Activated T-helper 1 cell treated with anti-CD3 and anti-CD28 coated beads, Interleukin-2, amount 50 U/mL, for 16 hours (primary cell): ENCODE measurements at regions not wholly inside any gene's neighbourhood (a gene's known extent, or its start where the extent isn't known, plus 50 kb on each side); places are given as distances from the start of the nearest gene placed in this dataset.

ENCODE experiments used
- DNase-seq, 2 donors: peaks; one replicate each; pipeline ENCODE4 v3.0.0-alpha.2; 2020; ENCODE audit warnings: low read depth in 1 of 2, low spot score in 1 of 2

DNA sequence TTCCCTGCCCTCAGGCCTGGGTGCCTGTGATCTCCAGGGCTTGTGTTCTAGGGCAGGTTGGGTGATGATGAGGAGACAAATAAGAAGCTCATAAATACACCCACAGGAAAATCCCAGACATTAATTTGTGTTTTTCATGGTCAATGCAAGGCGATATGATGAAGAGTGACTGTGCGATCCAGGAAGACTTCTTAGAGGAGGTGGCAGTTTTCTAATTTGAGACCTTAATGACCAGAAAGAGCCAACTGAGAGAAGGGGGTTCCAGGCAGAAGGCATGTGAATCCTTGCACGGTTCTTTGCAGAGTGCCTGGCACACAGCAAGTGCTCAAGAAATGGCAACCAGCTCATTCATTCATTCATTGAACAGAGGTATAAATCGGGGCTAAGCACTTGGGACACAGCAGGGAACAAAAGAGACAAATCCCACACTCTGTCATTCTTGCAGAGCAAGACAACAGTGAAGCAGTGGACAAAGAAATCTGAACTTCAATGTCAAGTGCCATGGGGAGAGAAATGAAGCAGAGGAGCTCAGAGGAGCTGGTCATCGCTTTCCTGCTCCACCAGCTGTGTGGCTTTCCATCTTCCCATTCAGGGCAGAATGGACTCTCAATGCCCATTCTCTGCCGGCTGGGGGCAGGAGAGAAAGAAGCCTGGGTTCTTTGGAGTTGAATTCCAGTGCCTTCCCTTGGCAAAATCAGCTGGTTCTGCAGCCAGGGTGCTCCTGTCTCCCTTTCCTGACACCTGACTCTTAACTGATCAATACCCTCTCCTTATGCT, 128.3 kb downstream of the AACS start:
- DNase-seq: no peak

GRCh38 chr12:125194163-125194773, 129.0 kb downstream of the AACS start:
- DNase-seq: no peak

- no peak for DNase-seq
Measured at GRCh38 chr12:125194987-125195386, 129.8 kb downstream of the AACS start.

- no peak for DNase-seq
Measured at GRCh38 chr12:125197326-125197725, 132.1 kb downstream of the AACS start.

GRCh38 chr12:125198652-125199051, 133.4 kb downstream of the AACS start:
- no peak for DNase-seq

DNA sequence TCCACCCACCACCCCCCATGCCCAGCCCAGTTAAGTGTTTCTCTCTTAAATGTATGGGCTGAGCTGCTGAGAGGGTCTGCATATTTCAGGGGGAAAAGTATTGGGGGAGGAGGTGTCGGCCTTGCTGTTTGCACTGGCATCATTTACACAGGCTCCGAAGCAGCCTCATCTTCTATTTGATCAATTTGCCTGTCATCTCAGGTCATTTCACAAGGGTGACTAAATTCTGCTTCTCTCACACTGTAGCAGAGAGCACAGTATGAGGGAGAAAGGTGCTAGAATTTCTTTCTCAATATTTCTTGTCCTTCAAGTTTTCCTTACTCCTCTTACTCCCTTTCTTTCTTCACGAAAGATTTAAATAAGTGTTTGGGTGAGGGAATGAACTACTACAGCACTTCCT, 135.9 kb downstream of the AACS start:
- no peak for DNase-seq

GRCh38 chr12:125201940-125202339, 136.7 kb downstream of the AACS start:
- no peak for DNase-seq

- DNase-seq: no peak
Measured at GRCh38 chr12:125202421-125202820, 137.2 kb downstream of the AACS start.

GRCh38 chr12:125203145-125203765, 138.0 kb downstream of the AACS start:
- DNase-seq: no peak

GRCh38 chr12:125205386-125205785, 140.2 kb downstream of the AACS start:
- no peak for DNase-seq

- DNase-seq: no peak
Measured at GRCh38 chr12:125206711-125207110, 141.5 kb downstream of the AACS start.

DNA sequence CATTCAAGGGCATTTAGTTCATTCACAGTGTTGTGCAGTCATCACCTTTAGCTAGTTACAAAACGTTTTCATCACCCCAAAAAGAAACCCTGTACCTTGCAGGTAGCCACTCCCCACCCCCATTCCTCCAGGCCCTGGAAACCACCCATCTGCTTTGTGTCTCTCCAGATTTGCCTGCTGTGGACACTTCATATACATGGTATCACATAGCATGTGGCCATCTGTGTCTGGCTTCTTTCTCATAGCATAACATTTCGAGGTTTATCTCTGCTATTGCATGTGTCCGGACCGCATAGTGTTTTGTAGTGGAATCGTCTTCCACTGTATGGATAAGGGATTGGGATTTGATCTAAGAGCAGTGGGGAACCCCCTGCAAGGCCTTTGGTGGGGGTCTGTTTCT, 143.1 kb downstream of the AACS start:
- DNase-seq: no peak

GRCh38 chr12:125208942-125209341, 143.7 kb downstream of the AACS start:
- no peak for DNase-seq

GRCh38 chr12:125210104-125210755, 145.0 kb downstream of the AACS start:
- no peak for DNase-seq

GRCh38 chr12:125211464-125211863, 146.2 kb downstream of the AACS start:
- no peak for DNase-seq

- DNase-seq: no peak
Measured at GRCh38 chr12:125214289-125214688, 149.1 kb downstream of the AACS start.

- no peak for DNase-seq
Measured at GRCh38 chr12:125216756-125217155, 151.5 kb downstream of the AACS start.

DNA sequence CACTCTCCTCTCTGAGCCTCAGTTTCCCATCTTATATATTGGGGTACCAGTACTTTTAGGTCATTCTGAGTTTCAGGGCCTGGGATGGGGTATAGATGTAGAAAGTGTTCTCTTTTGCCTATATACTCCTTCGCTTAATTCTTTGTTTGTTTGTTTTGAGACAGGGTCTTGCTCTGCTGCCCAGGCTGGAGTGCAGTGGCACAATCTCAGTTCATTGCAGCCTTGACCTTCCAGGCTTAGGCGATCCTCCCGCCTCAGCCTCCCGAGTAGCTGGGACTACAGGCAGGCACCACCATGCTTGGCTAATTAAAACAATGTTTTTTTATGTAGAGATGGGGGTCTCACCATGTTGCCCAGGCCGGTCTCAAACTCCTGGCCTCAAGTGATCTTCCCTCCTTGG, 152.1 kb downstream of the AACS start:
- no peak for DNase-seq

- no peak for DNase-seq
Measured at GRCh38 chr12:125218952-125219351, 153.7 kb downstream of the AACS start.

DNA sequence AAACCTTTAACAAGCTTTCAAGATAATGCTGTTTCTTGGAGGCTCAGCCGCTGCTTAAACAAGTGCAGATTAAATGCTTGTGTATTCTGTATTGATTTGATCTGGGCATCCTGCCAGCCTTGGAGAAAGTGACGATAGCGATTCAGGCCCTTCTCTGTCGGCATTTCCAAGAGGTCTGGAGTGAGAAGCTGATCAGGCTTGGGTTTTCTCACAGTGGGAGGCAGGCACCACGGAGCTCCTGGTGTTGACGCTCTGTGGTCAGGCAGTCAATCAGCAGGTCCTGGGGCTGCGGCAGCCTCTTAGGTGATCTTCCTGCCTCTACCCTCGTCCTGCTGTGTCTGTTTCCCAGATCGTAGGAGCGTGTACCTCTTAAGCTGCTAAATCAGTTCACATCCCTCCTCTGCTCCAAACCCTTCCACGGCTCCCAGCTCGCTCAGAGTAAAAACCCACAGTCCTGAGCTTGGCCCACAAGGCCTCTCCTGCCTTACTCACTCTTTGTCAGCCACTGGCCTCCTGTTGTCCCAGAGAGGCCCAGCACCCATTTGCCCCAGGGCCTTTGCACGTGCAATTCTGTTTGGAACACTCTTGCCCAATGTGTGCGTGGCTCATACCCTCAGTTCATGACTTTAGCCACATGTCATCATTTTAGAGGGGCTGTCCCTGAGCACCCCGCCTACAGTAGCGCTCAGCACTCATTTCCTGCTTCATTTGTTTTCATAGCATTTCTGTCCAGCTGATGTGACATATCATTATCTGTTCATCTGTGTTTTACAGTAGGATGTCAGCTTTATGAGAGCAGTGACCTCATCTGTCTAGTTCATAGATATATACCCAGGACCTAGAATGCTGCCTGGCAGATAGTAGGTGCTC, 155.4 kb downstream of the AACS start:
- DNase-seq: no peak

DNA sequence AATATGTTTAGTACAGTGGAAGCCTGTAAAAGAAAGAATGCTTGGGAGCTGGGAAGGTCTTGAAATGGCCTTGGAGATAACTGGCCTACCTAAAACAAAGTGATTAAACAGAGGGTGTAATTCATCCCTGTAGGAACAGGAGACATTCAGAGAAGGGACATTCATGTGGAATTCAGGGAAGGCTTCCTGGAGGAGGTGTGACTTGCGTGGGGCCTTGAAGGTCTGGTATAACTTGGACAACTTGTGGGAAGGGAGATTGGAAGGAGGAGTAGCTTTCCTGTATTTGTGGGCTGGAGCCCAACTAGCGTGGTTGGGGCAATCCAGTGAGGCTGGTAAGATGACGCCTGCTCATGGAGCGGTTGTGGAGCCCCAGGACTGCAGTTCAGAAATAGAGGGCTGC, 156.4 kb downstream of the AACS start:
- DNase-seq: no peak
